Natural killer cell treated with Interleukin-12 subunit alpha and Interleukin-12 subunit beta and Interleukin-15 and Interleukin-18, amount 100 ng/mL, for 72 hours (primary cell): ENCODE measurements at regions not wholly inside any gene's neighbourhood (a gene's known extent, or its start where the extent isn't known, plus 50 kb on each side); places are given as distances from the start of the nearest gene placed in this dataset.

Source experiments
- ATAC-seq, 2 donors: fragments of 150-1000 bp; cut with Tn5 transposase in 1 of 2; sonication (Bioruptor Pico), chemical (Tn5 transposase) in 1 of 2; 2 replicates each; pipeline ENCODE4 v1.10.0; 2021
- DNase-seq: peaks from one replicate; pipeline ENCODE4 v3.0.0; 2022; ENCODE audit warnings: low spot score
- H3K27ac Mint-ChIP-seq, 2 donors: 1 replicate in 1 of 2; 2 replicates in 1 of 2; pipeline ENCODE4 v1.8.0; 2022; ENCODE audit warnings: mixed read lengths in 2 of 2, mild to moderate bottlenecking in 1 of 2, moderate library complexity in 1 of 2
- H3K27me3 Mint-ChIP-seq, 2 donors: 1 replicate in 1 of 2; 2 replicates in 1 of 2; pipeline ENCODE4 v1.8.0; 2022; ENCODE audit warnings: mixed read lengths in 2 of 2
- H3K36me3 Mint-ChIP-seq: one replicate; pipeline ENCODE4 v1.8.0; 2022; ENCODE audit warnings: mixed read lengths
- H3K4me1 Mint-ChIP-seq, 2 donors: 1 replicate in 1 of 2; 2 replicates in 1 of 2; pipeline ENCODE4 v1.8.0; 2022; ENCODE audit warnings: low read depth in 2 of 2, mixed read lengths in 2 of 2, mild to moderate bottlenecking in 1 of 2
- H3K4me3 Mint-ChIP-seq: one replicate; pipeline ENCODE4 v1.8.0; 2022; ENCODE audit warnings: mixed read lengths
- H3K9me3 Mint-ChIP-seq: 2 replicates; pipeline ENCODE4 v1.8.0; 2022; ENCODE audit warnings: mixed read lengths

GRCh38 chr10:78925800-78926319 is 142.9 kb upstream of the ZMIZ1 start:
- H3K4me1 Mint-ChIP-seq = no peaks in the 10 kb centered on the region
- no peak for DNase-seq
- H3K27me3 Mint-ChIP-seq = peaks cover 6 to 12% of the 10 kb centered on the region in 2 donors
- no peaks in the 10 kb centered on the region for H3K36me3 Mint-ChIP-seq
- no peak overlapping the region for H3K4me3 Mint-ChIP-seq
- ATAC-seq = no peak
- H3K9me3 Mint-ChIP-seq = no peaks in the 10 kb centered on the region
- H3K27ac Mint-ChIP-seq = no peak overlapping the region

- H3K4me3 Mint-ChIP-seq = no peak overlapping the region
Measured at GRCh38 chr10:78927257-78927995, 141.3 kb upstream of the ZMIZ1 start.

GRCh38 chr10:78928330-78928729 is 140.4 kb upstream of the ZMIZ1 start:
- Mint-ChIP-seq H3K27me3 (peaks cover 6 to 10% of the 10 kb centered on the region in 2 donors), H3K9me3 (no peaks in the 10 kb centered on the region), H3K36me3 (no peaks in the 10 kb centered on the region), H3K4me3 (no peak overlapping the region), H3K4me1 (no peaks in the 10 kb centered on the region), H3K27ac (no peak overlapping the region)
- DNase-seq (no peak), ATAC-seq (no peak)

More at GRCh38 chr10:78927257-78927995, 141.3 kb upstream of the ZMIZ1 start:
- Mint-ChIP-seq H3K36me3 (no peaks in the 10 kb centered on the region), H3K4me1 (no peaks in the 10 kb centered on the region), H3K9me3 (no peaks in the 10 kb centered on the region), H3K27me3 (peaks cover 6 to 12% of the 10 kb centered on the region in 2 donors), H3K27ac (no peak overlapping the region)
- ATAC-seq (no peak), DNase-seq (no peak)

DNA sequence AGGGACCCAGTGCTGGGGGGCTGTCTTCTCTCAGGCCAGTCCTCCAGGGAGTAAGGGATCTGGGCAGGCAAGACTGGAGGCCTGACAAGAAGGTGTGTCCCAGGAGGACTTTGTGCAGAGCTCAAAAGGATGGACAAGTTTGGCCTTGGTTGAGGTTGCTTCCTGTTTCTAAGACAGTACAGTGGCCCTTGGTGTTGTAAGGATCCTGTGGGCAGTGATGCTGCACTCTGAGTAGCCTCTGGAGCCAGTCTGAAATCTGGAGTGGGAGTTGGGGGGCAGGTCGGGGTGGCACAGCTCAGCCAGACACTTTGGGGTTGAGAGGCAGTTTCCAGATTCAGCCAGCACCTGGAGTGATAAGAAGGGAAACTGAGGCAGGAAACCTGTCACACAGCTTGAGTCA is 139.2 kb upstream of the ZMIZ1 start:
- Mint-ChIP-seq H3K36me3 (no peaks in the 10 kb centered on the region), H3K4me3 (no peak overlapping the region), H3K27me3 (peaks cover 5 to 6% of the 10 kb centered on the region in 2 donors), H3K9me3 (no peaks in the 10 kb centered on the region), H3K4me1 (no peaks in the 10 kb centered on the region), H3K27ac (no peak overlapping the region)
- no peak for DNase-seq
- no peak for ATAC-seq

DNA sequence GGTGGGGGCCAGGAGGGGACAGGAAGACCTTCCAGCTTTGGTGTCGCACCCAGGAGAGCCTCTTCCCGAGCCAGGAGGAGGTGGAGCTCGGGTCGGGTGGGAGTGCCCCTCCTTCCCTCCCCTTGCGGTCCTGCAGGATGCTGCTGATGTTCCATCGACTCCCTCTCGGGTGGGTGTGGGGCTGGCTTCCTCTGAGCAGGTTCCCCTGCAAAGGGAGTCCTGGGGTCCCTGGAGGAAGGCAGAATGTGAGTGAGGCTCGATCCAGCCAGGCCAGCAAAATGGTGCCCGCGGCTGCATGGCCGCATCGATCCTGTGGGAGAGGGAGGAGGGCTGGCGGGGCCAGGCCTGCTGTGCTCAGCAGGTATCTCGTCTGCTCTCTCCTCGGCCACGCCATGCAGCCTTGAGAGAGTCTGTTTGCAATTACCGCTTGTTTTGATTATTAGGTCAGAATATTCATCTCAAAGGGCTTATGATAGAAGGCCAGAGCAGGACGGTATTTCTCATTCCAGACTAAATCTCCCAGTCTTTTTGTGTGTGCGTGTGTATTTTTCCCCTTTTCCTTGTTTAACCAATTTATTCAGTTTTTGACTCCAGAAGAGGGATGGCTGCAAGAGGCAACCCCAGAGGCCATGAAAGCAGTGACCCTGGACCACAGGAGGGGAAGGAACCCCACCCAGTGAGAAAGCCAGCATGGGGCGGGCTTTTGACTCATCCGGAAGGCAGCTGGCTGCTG is 137.3 kb upstream of the ZMIZ1 start:
- no peak for DNase-seq
- no peak for ATAC-seq
- H3K27me3 Mint-ChIP-seq = peaks cover 5 to 6% of the 10 kb centered on the region in 2 donors
- no peak overlapping the region for H3K4me3 Mint-ChIP-seq
- no peak overlapping the region for H3K27ac Mint-ChIP-seq
- no peaks in the 10 kb centered on the region for H3K36me3 Mint-ChIP-seq
- H3K4me1 Mint-ChIP-seq = no peaks in the 10 kb centered on the region
- no peaks in the 10 kb centered on the region for H3K9me3 Mint-ChIP-seq

DNA sequence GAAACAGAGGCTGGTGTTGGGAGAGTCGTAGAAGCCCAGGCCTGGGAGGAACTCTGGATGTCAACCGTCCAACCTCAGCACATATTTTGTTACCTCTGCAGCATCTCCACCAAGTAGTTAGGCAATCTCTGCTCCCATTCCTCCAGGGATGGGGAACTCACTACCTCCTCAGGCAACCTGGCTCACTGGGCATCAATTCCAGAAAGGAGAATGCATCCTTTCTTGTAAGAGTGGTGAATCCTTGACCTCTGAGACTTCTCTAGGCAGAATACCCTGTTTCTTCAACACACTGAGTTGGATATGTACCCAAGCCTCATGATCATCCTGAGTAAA is 136.7 kb upstream of the ZMIZ1 start:
- Mint-ChIP-seq H3K4me1 (no peaks in the 10 kb centered on the region), H3K9me3 (no peaks in the 10 kb centered on the region), H3K27me3 (peaks cover 5 to 6% of the 10 kb centered on the region in 2 donors), H3K27ac (no peak overlapping the region), H3K4me3 (no peak overlapping the region), H3K36me3 (no peaks in the 10 kb centered on the region)
- ATAC-seq (no peak), DNase-seq (no peak)

- Mint-ChIP-seq H3K4me1 (no peaks in the 10 kb centered on the region), H3K9me3 (no peaks in the 10 kb centered on the region), H3K36me3 (no peaks in the 10 kb centered on the region), H3K27me3 (peaks cover 5 to 6% of the 10 kb centered on the region in 2 donors), H3K4me3 (no peak overlapping the region), H3K27ac (no peak overlapping the region)
- ATAC-seq (no peak), DNase-seq (no peak)
Measured at GRCh38 chr10:78932861-78933260, 135.9 kb upstream of the ZMIZ1 start.

- Mint-ChIP-seq H3K36me3 (no peaks in the 10 kb centered on the region), H3K4me1 (no peaks in the 10 kb centered on the region), H3K27me3 (no peaks in the 10 kb centered on the region), H3K27ac (no peak overlapping the region), H3K4me3 (no peak overlapping the region), H3K9me3 (no peaks in the 10 kb centered on the region)
- ATAC-seq (no peak), DNase-seq (no peak)
Measured at GRCh38 chr10:78933828-78934531, 134.8 kb upstream of the ZMIZ1 start.

DNA sequence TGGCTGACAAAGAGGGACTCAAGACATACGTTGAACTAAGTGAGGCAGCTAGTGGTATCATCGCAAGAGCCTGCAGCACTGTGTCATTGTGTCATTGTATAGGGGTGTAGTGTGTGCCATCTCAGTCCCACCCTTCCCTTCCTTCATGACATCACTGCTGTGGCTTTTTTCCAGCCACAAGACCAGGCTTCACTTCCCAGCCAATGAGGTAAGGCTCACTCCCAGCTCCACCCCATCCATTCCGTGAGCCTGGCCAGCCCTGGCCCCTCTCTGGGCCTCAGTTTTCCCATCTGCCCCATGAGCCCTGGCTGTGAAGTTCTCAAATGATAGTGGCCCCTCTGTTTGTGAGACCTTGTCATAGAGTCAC is 134.3 kb upstream of the ZMIZ1 start:
- H3K27ac Mint-ChIP-seq = no peak overlapping the region
- no peaks in the 10 kb centered on the region for H3K9me3 Mint-ChIP-seq
- no peaks in the 10 kb centered on the region for H3K36me3 Mint-ChIP-seq
- DNase-seq (no peak), ATAC-seq (no peak)
- no peak overlapping the region for H3K4me3 Mint-ChIP-seq
- no peaks in the 10 kb centered on the region for H3K4me1 Mint-ChIP-seq
- H3K27me3 Mint-ChIP-seq = no peaks in the 10 kb centered on the region

GRCh38 chr10:78934994-78935602 is 133.7 kb upstream of the ZMIZ1 start:
- ATAC-seq = no peak
- H3K4me3 Mint-ChIP-seq = no peak overlapping the region
- H3K9me3 Mint-ChIP-seq = no peaks in the 10 kb centered on the region
- no peaks in the 10 kb centered on the region for H3K27me3 Mint-ChIP-seq
- H3K27ac Mint-ChIP-seq = no peak overlapping the region
- no peak for DNase-seq
- no peaks in the 10 kb centered on the region for H3K4me1 Mint-ChIP-seq
- H3K36me3 Mint-ChIP-seq = no peaks in the 10 kb centered on the region

DNA sequence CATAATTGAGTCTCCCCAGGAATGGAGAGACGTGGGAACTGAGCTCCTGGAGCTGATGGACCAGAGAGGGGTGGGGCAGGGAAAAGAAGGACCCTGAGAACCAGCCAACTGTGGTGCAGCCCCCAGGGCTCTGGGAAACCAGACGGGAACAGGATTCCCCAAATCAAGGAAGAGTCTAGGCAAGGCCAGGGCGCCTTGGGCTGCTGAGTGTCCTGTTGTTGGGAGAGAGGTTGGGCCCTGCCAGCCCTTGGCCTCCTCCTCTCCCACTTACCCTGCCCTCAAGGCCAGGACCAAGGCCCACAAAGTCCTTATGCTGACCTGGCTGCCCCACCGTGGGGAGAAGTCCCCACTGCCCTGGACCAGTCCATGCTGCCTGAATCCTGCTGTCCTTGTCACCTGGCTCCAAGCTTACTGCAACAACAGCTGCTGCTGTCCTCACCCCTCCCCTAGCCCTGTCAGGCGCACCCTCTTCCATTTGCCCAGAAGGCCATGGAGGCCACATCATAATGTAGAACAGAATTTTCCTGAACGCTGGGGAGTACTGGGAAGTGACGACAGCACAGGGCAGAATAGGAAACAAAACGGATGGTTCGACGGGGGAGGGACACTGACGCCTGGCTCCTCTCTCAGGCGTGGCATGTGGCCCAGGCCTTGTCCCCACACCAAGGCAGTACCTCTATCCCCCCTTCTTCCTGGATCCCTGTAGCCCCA is 132.9 kb upstream of the ZMIZ1 start:
- ATAC-seq (no peak), DNase-seq (no peak)
- no peaks in the 10 kb centered on the region for H3K9me3 Mint-ChIP-seq
- H3K4me1 Mint-ChIP-seq = no peaks in the 10 kb centered on the region
- no peaks in the 10 kb centered on the region for H3K27me3 Mint-ChIP-seq
- H3K36me3 Mint-ChIP-seq = no peaks in the 10 kb centered on the region
- H3K4me3 Mint-ChIP-seq = no peak overlapping the region
- no peak overlapping the region for H3K27ac Mint-ChIP-seq

- Mint-ChIP-seq H3K9me3 (no peaks in the 10 kb centered on the region), H3K27me3 (no peaks in the 10 kb centered on the region), H3K4me3 (no peak overlapping the region), H3K4me1 (no peaks in the 10 kb centered on the region), H3K27ac (no peak overlapping the region), H3K36me3 (no peaks in the 10 kb centered on the region)
- DNase-seq = no peak
- ATAC-seq = no peak
Measured at GRCh38 chr10:78936412-78937342, 132.1 kb upstream of the ZMIZ1 start.
